ENCODE measurements at regions not wholly inside any gene's neighbourhood (a gene's known extent, or its start where the extent isn't known, plus 50 kb on each side); places are given as distances from the start of the nearest gene placed in this dataset.

DNA sequence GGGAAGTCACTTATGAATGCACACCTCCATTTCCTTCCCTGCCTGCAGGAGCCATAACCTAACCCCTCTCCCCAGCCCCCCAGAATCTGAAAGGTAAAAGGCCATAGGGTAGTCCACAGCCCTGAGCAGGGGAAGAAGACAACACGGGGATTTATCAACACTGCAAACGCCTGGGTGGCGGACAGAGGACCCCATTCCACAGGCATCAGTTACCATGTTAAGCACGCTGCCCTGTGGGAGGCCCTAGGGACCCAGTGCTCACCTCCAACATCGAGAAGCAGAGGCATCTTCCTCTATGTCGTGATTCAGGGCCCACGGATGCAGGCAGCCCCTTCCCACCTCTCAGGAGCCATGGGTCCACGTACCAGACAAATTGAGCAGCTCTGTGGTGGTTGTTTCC lies 523.8 kb downstream of the MATN1 start:
- H3K27ac ChIP-seq (ENCODE audit: insufficient read depth, low read length, poor library complexity, severe bottlenecking), result no peak overlapping the region
- peaks cover 0 to 5% of the 10 kb centered on the region in 2 experiments for H3K9me3 ChIP-seq (ENCODE audit: control insufficient read depth in 2 of 2, low read length in 2 of 2)
- no peak for ATAC-seq (ENCODE audit: low read depth in 2 of 2)
- H3K36me3 ChIP-seq (ENCODE audit: control insufficient read depth, insufficient read depth, low read length), result no peaks in the 10 kb centered on the region
- no peaks in the 10 kb centered on the region for H3K36me3 Mint-ChIP-seq
- H3K27ac Mint-ChIP-seq, result no peak overlapping the region
- H3K27me3 Mint-ChIP-seq, result peaks cover 14% of the 10 kb centered on the region
- peaks cover 0 to 6% (median 0%) of the 10 kb centered on the region in 7 donors for H3K9me3 Mint-ChIP-seq
- H3K4me1 Mint-ChIP-seq, result peaks cover 0 to 4% (median 0%) of the 10 kb centered on the region in 4 donors
- no peaks in the 10 kb centered on the region for H3K4me1 ChIP-seq (ENCODE audit: control insufficient read depth, insufficient read depth, low read length, poor library complexity, severe bottlenecking)
- H3K27me3 ChIP-seq (ENCODE audit: control insufficient read depth, insufficient read depth, low read length), result no peaks in the 10 kb centered on the region
- DNase-seq, result no peak
- H3K4me3 Mint-ChIP-seq, result no peak overlapping the region
- H3K4me3 ChIP-seq (ENCODE audit: low read depth, low read length), result no peak overlapping the region

DNA sequence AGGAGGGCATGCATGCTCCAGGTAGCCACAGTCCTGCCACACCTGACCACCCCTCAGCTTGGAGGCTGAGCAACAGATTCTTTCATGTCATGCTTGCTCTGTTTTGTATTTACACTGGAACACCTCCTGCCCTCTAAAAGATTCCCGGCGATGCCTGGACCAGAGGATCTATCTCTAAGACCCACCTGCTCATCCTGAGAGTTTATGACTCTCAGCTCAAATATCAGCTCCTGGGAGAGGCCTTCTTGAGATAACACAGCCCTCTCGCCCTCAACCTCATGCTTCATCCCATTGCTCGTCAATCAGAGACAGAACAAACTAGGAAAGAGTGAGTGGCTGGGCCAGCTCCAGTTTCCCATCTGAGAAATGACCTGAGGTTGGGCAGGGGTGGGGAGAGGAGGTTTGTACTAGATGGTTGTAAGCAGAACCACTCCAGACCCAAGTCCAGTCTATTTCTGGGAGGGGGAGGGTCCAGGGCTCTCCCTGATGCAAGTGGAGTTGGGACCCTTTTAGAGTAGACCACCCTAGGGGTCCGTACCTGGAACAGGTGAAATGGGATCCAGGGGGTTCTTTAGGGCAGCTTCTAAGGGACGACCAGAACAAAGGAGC lies 524.5 kb downstream of the MATN1 start:
- H3K27ac ChIP-seq (ENCODE audit: insufficient read depth, low read length, poor library complexity, severe bottlenecking), result no peak overlapping the region
- Mint-ChIP-seq H3K27me3 (peaks cover 14% of the 10 kb centered on the region), H3K27ac (no peak overlapping the region), H3K9me3 (peaks cover 0 to 6% (median 0%) of the 10 kb centered on the region in 7 donors), H3K36me3 (no peaks in the 10 kb centered on the region), H3K4me3 (no peak overlapping the region), H3K4me1 (peaks cover 0 to 4% (median 0%) of the 10 kb centered on the region in 4 donors)
- DNase-seq (no peak), ATAC-seq (ENCODE audit: low read depth in 2 of 2) (no peak)
- no peaks in the 10 kb centered on the region for H3K36me3 ChIP-seq (ENCODE audit: control insufficient read depth, insufficient read depth, low read length)
- no peak overlapping the region for H3K4me3 ChIP-seq (ENCODE audit: low read depth, low read length)
- H3K9me3 ChIP-seq (ENCODE audit: control insufficient read depth in 2 of 2, low read length in 2 of 2), result peaks cover 0 to 5% of the 10 kb centered on the region in 2 experiments
- H3K27me3 ChIP-seq (ENCODE audit: control insufficient read depth, insufficient read depth, low read length), result no peaks in the 10 kb centered on the region
- no peaks in the 10 kb centered on the region for H3K4me1 ChIP-seq (ENCODE audit: control insufficient read depth, insufficient read depth, low read length, poor library complexity, severe bottlenecking)

DNA sequence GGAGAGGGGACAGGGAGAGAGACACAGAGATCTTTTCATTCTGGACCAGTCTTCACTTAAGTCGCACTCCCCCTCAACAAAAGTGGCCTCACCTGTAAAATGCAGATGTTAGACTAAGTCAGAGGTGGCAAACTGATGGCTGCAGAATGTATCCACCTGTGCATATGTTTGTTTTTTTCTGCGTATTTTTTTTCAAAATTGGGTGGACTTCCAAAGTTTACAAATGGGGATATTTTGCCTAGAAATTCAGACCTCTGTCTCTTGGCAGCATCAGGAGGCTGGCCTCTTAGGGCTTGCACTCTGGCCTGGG lies 525.0 kb downstream of the MATN1 start:
- no peak overlapping the region for H3K4me3 Mint-ChIP-seq
- no peak for ATAC-seq (ENCODE audit: low read depth in 2 of 2)
- no peaks in the 10 kb centered on the region for H3K36me3 Mint-ChIP-seq
- H3K9me3 ChIP-seq (ENCODE audit: control insufficient read depth in 2 of 2, low read length in 2 of 2), result peaks cover 0 to 5% of the 10 kb centered on the region in 2 experiments
- H3K27ac ChIP-seq (ENCODE audit: insufficient read depth, low read length, poor library complexity, severe bottlenecking), result no peak overlapping the region
- DNase-seq, result no peak
- H3K4me1 Mint-ChIP-seq, result peaks cover 0 to 4% (median 0%) of the 10 kb centered on the region in 4 donors
- H3K27me3 ChIP-seq (ENCODE audit: control insufficient read depth, insufficient read depth, low read length), result no peaks in the 10 kb centered on the region
- no peaks in the 10 kb centered on the region for H3K4me1 ChIP-seq (ENCODE audit: control insufficient read depth, insufficient read depth, low read length, poor library complexity, severe bottlenecking)
- no peak overlapping the region for H3K4me3 ChIP-seq (ENCODE audit: low read depth, low read length)
- no peaks in the 10 kb centered on the region for H3K36me3 ChIP-seq (ENCODE audit: control insufficient read depth, insufficient read depth, low read length)
- H3K27me3 Mint-ChIP-seq, result peaks cover 14% of the 10 kb centered on the region
- H3K9me3 Mint-ChIP-seq, result peaks cover 0 to 6% (median 0%) of the 10 kb centered on the region in 7 donors
- peak overlapping the region in 1 of 3 donors; percentile 94 for H3K27ac Mint-ChIP-seq

DNA sequence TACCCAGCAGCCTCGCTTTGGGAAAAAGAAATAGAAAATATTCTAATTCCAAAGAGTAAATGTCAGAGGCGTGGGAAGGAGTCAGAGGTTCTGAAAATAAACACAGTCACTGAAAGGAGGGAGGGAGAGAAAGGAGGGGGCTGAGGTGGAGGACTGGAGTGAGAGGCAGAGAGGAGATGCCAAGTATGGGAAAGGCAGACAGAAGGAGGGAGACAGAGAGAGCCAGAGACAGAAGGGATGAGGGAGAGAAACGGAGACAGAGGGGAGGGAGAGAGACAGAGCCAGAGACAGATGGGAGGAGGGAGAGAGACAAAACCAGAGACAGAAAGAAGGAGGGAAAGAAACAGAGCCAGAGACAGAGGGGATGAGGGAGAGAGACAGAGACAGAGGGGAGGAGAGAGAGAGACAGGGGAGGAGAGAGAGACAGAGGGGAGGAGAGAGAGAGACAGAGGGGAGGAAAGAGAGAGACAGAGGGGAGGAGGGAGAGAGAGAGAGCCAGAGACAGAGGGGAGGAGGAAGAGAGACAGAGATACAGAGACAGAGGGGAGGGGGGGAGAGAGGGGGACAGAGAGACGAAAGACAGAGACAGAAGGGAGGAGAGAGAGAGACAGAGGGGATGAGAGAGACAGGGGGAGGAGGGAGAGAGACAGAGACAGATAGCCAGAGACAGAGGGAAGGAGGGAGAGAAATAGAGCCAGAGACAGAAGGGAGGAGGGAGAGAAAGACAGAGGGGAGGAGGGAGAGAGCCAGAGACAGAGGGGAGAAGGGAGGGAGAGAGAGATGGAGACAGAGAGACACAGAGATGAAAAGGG lies 525.5 kb downstream of the MATN1 start:
- Histone ChIP-seq H3K4me3 (ENCODE audit: low read depth, low read length) (no peak overlapping the region), H3K36me3 (ENCODE audit: control insufficient read depth, insufficient read depth, low read length) (no peaks in the 10 kb centered on the region), H3K27me3 (ENCODE audit: control insufficient read depth, insufficient read depth, low read length) (no peaks in the 10 kb centered on the region), H3K9me3 (ENCODE audit: control insufficient read depth in 2 of 2, low read length in 2 of 2) (peaks cover 0 to 5% of the 10 kb centered on the region in 2 experiments), H3K27ac (ENCODE audit: insufficient read depth, low read length, poor library complexity, severe bottlenecking) (no peak overlapping the region), H3K4me1 (ENCODE audit: control insufficient read depth, insufficient read depth, low read length, poor library complexity, severe bottlenecking) (no peaks in the 10 kb centered on the region)
- Mint-ChIP-seq H3K4me3 (no peak overlapping the region), H3K9me3 (peaks cover 0 to 6% (median 0%) of the 10 kb centered on the region in 7 donors), H3K4me1 (peaks cover 0 to 4% (median 0%) of the 10 kb centered on the region in 4 donors), H3K36me3 (no peaks in the 10 kb centered on the region), H3K27ac (peak overlapping the region in 2 of 3 donors; percentile 25 to 94), H3K27me3 (peaks cover 14% of the 10 kb centered on the region)
- DNase-seq (no peak), ATAC-seq (ENCODE audit: low read depth in 2 of 2) (no peak)

DNA sequence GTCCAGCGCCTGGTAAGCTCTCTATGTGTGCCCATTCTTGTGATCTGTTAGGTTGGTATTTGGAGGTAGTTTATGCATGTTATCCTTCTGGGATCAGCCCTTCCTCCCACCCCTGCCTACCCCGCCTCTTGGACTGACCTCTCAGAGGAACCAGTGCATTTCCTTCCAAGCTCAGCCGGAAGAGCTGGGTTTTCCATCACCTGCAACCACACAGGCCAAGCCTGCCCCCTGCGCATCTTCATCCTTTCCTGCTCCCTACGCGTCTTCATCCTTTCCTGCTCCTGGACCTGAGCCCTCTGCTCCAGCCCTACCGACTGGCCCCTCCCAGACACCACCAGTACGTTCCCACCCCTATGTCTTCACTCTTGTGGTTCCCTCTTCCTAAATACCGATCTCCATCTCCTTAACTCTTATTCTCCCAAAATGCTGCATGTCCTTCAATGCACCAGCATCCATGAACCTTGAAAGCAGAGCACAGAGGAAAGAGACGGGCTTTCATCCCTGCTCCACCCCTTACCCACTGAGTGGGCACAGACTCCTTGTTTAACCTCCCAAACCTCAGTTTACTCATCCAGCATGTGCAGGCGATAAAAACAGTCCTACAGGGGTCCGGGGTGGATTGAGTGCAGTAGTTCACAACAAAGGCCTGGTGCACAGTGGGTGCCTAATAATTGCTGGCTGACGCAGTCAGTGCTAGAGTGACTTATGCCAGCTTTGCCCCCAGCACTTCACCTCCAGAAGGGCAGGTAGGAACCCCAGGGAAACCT lies 526.3 kb downstream of the MATN1 start:
- Histone ChIP-seq H3K27me3 (ENCODE audit: control insufficient read depth, insufficient read depth, low read length) (no peaks in the 10 kb centered on the region), H3K4me1 (ENCODE audit: control insufficient read depth, insufficient read depth, low read length, poor library complexity, severe bottlenecking) (no peaks in the 10 kb centered on the region), H3K36me3 (ENCODE audit: control insufficient read depth, insufficient read depth, low read length) (no peaks in the 10 kb centered on the region), H3K27ac (ENCODE audit: insufficient read depth, low read length, poor library complexity, severe bottlenecking) (no peak overlapping the region), H3K4me3 (ENCODE audit: low read depth, low read length) (no peak overlapping the region), H3K9me3 (ENCODE audit: control insufficient read depth in 2 of 2, low read length in 2 of 2) (peaks cover 0 to 3% of the 10 kb centered on the region in 2 experiments)
- no peaks in the 10 kb centered on the region for H3K36me3 Mint-ChIP-seq
- H3K27ac Mint-ChIP-seq, result peak overlapping the region in 1 of 3 donors; percentile 60
- peaks cover 0 to 4% (median 0%) of the 10 kb centered on the region in 4 donors for H3K4me1 Mint-ChIP-seq
- no peak overlapping the region for H3K4me3 Mint-ChIP-seq
- H3K27me3 Mint-ChIP-seq, result peaks cover 14% of the 10 kb centered on the region
- ATAC-seq (ENCODE audit: low read depth in 2 of 2) (no peak), DNase-seq (no peak)
- H3K9me3 Mint-ChIP-seq, result peaks cover 0 to 6% (median 0%) of the 10 kb centered on the region in 7 donors

DNA sequence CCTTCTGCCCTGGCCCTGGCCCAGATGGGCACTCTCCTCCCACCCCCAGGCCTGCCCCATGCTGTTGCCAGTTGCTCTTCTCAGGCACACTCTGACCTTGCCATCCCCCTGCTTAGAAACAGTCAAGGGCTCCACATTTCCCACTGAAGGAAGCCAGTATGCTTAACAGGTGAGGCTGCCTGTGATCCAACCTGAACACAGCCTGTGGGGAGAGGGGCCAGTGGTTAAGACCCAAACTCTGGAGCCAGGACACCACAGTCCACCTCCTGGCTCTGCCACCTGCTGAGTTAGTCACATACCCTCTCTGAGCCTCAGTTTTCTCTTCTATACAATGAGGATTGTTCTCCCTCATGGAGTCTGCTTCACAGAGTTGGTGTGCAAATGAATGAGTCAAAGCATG lies 526.9 kb downstream of the MATN1 start:
- no peak overlapping the region for H3K4me3 ChIP-seq (ENCODE audit: low read depth, low read length)
- H3K4me1 ChIP-seq (ENCODE audit: control insufficient read depth, insufficient read depth, low read length, poor library complexity, severe bottlenecking), result no peaks in the 10 kb centered on the region
- peaks cover 0 to 6% (median 0%) of the 10 kb centered on the region in 7 donors for H3K9me3 Mint-ChIP-seq
- H3K9me3 ChIP-seq (ENCODE audit: control insufficient read depth in 2 of 2, low read length in 2 of 2), result peaks cover 0 to 3% of the 10 kb centered on the region in 2 experiments
- H3K27ac ChIP-seq (ENCODE audit: insufficient read depth, low read length, poor library complexity, severe bottlenecking), result no peak overlapping the region
- H3K27ac Mint-ChIP-seq, result no peak overlapping the region
- no peaks in the 10 kb centered on the region for H3K36me3 Mint-ChIP-seq
- no peak for DNase-seq
- no peak for ATAC-seq (ENCODE audit: low read depth in 2 of 2)
- peaks cover 0 to 4% (median under 1%) of the 10 kb centered on the region in 4 donors for H3K4me1 Mint-ChIP-seq
- H3K4me3 Mint-ChIP-seq, result no peak overlapping the region
- no peaks in the 10 kb centered on the region for H3K27me3 ChIP-seq (ENCODE audit: control insufficient read depth, insufficient read depth, low read length)
- H3K36me3 ChIP-seq (ENCODE audit: control insufficient read depth, insufficient read depth, low read length), result no peaks in the 10 kb centered on the region
- peaks cover 14% of the 10 kb centered on the region for H3K27me3 Mint-ChIP-seq

DNA sequence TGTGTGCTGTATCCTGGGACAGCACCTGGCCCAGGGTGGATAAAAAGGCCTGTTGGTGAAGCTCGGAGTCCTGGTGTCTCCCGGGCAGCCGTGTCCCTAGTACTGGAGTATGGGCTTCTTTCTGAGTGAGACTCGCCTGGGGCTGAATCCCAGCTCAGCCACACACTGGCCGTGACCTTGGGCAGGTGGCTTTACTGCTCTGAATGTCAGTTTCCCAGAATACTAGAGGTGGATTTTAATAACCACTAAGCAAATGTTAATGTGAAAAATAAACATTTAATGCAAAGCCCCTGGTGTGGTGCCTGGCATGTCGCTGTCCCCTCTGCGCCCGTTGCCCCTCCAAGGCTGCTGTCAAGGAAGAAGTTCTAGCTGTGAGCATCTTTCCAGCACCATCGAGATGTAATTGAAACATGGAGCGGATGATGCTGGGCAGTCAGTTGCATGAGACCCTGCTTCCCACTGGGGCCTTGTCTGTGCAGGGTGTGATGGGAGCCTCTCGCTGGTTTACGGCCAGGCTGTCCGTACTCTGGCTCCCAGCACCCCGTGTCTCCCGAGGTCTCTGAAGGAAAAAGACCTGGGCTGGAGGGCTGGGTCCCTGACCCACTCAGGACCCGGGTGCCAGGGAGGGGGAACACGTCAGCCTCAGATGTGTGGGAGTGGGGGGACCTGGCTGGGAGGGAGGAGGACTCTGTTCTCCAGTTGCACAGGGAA lies 527.8 kb downstream of the MATN1 start:
- Histone ChIP-seq H3K36me3 (ENCODE audit: control insufficient read depth, insufficient read depth, low read length) (no peaks in the 10 kb centered on the region), H3K27ac (ENCODE audit: insufficient read depth, low read length, poor library complexity, severe bottlenecking) (no peak overlapping the region), H3K4me1 (ENCODE audit: control insufficient read depth, insufficient read depth, low read length, poor library complexity, severe bottlenecking) (peaks cover 5% of the 10 kb centered on the region), H3K9me3 (ENCODE audit: control insufficient read depth in 2 of 2, low read length in 2 of 2) (no peaks in the 10 kb centered on the region), H3K27me3 (ENCODE audit: control insufficient read depth, insufficient read depth, low read length) (no peaks in the 10 kb centered on the region), H3K4me3 (ENCODE audit: low read depth, low read length) (no peak overlapping the region)
- peaks cover 0 to 6% (median 0%) of the 10 kb centered on the region in 7 donors for H3K9me3 Mint-ChIP-seq
- H3K27ac Mint-ChIP-seq, result no peak overlapping the region
- H3K36me3 Mint-ChIP-seq, result no peaks in the 10 kb centered on the region
- peaks cover 0 to 7% (median 2%) of the 10 kb centered on the region in 4 donors for H3K4me1 Mint-ChIP-seq
- DNase-seq (no peak), ATAC-seq (ENCODE audit: low read depth in 2 of 2) (no peak)
- H3K4me3 Mint-ChIP-seq, result no peak overlapping the region
- H3K27me3 Mint-ChIP-seq, result peaks cover 14% of the 10 kb centered on the region
